ENCODE measurements at regions not wholly inside any gene's neighbourhood (a gene's known extent, or its start where the extent isn't known, plus 50 kb on each side); places are given as distances from the start of the nearest gene placed in this dataset.
A peak's percentile ranks its signal among the peaks of the same experiment; 100 is the strongest.

DNA sequence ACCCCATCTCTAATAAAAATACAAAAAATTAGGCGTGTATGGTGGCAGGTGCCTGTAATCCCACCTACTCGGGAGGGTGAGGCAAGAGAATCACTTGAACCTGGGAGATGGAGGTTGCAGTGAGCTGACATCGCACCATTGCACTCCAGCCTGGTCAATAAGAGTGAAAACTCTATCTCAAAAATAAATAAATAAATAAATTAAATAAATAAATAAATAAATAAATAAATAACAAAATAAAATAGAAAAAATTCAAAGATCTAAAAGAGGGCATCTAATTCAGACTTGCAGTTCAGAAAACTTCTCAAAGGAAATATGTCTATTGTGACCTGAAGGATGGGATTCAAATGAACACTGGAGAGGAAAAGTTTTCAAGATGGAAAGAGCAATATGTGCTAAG lies 1085.1 kb downstream of the SORCS3 start:
- no peak for DNase-seq (ENCODE audit: low spot score)

DNA sequence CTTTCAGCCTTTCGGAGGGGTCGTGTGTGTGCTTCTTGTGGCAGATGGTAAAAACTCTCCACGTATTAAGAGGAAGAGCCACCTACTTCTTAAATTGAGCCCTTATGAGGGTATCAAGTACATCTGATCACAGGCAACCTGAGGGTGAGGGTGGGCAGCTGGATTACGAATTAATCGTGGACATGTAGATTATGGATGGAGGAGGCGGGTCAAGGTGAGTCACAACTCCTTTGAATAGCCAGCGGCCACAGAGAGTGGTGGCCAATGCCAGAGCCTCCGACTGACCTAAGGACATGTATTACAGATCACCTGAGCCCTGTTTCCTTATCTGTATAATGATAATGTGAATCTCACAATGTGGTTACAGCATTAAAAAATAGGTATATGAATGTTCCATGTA lies 1083.9 kb downstream of the SORCS3 start:
- no peak for DNase-seq (ENCODE audit: low spot score)

DNA sequence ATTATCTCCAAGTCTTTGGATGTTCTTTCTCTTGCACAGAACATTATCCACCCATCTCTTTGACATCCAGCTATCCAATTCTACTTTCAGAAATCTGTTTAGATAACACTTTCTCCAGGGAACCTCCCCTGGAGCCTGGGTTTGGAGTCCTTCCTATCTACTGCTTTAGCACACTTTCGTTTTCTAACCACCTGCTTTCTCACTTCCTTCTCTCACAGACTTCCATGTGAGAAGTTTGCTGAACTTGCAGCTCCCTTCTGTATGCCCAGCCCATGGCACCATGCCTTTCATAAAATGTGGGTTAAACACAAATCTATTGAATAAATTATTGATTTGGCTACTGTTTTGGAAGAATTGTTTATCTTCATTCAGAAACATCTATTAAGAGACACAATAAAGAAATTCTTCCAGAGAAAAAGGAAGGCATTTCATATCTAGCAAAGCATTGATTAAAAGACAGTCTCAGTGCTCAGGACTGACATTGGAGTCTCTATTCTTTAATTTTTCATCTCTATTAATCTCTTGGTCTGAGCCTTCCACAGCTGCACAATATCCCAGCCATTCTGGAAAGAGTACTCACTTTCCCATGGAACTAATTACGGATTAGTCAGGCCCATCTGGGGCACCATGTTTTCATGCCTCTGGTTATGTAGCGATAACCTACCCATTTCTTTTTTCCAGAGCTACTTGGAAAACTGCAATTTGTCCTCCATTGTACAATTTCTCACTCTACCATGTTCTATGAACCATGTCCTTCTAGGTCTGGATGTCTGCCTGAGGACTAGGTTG lies 1077.3 kb downstream of the SORCS3 start:
- no peak for DNase-seq (ENCODE audit: low spot score)

DNA sequence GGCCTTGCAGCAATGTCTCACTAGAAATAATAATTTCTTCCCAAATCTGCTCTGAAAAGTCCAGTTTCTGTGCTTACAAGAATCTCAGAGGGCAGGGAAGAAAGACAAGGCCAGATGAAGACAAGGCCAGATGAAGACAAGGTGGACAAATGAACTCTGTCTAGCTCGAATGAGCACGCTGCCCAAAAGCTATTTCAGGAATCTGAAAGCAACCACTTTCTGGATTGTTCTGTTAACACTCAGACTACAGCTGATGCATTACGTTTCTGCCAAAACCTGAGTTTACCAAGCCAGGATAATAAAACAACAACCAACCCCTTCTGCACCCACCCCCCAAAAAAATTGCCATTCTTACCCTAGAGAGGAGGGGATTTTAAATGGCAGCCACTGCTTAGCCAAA lies 1073.6 kb downstream of the SORCS3 start:
- DNase-seq (ENCODE audit: low spot score), result peak; percentile 51

DNA sequence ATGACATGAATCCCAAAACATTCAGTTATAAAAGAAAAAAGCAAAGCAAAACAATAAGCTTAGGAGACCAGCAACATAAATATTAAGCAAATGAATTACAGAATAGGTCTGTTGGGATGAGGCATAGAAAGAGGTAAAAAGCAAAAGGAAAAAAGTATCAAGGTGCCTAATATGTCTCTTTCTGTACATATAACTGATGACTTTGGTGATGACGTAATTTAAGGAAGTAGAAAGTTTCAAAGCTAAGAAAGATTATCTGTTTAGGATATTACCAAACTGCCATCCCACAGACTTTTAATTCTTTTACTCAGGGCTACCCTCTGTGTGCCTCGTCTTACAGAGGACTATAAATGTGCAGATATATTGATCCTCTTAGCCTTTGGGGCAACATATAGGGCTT lies 1066.5 kb downstream of the SORCS3 start:
- no peak for DNase-seq (ENCODE audit: low spot score)

DNA sequence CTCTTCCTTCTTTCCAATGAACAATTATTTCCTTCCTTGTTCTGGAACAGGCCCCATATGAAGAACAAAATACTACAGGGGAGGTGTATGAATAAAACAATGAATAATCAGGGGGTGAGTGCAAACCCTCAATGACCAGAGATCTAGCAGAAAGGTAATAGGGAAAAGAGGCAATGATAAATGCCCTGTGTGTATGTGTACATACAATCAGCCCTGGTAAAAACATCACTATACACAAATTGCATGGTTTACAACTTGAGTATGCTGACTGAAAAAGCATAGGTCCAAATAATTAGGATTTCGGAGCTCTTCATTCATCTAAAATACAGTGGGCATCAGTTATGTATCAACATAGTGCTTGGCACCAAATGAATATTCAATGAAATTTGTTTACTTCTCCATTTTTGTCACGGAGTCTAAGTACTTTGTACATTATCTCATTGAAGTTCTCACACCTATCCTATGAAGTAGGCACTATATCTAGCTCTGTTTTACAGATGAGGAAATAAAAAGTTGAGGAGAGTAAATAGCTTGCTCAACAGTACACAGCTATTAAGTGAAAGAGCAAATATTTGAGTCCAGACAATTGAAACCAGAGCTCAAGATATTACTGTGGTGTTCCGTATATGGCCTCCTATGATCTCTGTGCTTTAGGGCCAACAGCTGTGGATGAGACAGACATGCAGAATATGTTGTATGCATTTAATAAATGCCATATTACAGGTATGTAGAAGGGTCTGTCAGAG lies 1065.4 kb downstream of the SORCS3 start:
- DNase-seq (ENCODE audit: low spot score), result no peak

DNA sequence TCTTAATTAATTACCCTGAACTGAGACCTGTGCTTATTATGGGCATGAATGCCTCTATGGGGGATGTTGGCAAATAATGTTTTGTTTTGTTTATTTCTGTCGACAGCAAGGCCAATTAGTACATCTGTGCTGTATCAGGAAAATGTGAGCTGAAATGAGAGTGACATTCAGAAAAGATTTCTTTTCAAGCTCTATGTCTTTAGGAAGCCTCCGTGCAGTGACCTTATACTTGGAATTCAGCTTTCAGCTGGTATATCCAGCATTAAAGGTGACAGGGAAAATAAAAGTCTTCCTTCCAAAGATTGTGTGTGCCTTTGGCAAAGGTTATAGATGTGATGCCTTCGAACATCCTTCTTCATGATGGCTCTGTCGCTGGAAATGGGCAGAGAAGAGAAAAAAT lies 1061.1 kb downstream of the SORCS3 start:
- DNase-seq (ENCODE audit: low spot score), result no peak

DNA sequence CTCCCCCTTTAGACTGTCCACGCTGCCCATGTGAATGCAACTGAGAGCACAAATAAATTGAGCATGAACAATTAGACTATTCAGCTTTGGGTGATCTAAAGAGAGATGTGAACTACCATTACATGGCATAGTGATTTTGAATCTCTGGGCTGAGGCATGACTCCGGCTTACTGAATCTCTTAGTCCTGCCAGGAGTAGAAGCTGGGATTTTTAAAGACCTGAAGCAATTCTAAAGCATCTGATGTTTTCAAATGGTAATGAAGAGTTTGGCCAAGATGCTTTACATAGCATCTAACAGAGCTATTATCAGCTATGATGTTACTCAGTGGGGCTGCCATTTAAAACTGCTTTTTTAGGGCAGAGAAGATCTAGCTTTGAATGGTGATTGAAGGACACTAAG lies 1059.1 kb downstream of the SORCS3 start:
- no peak for DNase-seq (ENCODE audit: low spot score)

DNA sequence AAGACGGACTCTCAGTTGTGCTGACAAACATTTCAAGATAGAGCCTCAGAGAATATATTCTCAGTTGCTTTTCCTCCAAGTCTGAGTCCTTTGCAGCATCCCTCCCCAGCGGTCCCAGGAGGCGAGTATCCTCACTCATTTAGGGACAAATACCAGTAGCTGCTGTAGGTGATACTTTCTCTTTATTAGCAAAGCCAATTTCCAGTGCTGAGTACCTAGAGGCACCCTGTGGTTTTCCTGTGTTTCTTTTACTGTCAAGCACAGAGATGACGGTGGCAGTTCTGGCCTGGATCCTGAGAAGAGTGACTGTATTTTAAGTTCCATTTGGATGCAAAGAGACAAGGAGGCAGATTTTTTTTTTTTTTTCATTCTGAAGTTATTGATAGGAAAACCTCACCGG lies 1058.4 kb downstream of the SORCS3 start:
- no peak for DNase-seq (ENCODE audit: low spot score)

DNA sequence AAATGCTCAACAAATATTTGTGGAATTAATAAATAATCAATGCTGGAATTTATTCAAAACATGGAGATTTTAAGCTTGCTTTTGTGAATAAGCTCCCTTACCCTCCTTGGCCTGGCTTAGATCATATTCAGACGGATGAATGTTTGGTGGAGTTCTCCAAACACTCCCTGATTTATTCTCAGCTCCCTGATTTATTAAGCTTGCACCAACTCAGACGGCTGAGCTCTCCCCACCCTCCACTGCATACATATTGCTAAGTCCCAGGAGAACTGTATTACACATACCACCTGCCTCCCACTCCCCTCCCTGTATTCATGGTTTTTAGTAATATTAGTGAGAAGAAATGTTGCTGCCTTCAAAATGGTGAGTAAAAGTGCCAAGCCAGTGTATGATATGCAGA lies 1057.5 kb downstream of the SORCS3 start:
- DNase-seq (ENCODE audit: low spot score), result no peak

DNA sequence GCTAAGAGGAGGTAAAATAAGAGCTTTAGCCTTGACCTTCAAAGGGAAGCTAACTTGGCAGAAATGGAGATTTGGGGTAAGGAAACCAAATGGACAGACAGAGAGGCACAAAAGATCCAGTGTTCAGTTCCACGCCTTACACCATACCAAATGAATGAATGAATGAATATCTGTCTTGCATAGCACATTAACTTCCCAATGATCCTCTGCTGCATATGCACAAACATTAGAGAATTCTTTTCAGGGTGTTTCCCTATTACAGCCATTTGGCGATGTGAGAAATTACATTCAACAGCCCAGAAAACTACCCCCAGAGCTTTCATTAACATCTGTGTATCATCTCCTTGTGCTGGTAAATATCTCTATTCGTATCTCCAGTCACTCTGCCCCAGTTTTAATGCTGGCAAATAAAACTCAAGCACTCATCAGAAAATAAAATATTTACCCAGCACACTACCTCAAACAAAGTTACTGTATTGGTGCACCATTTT lies 1056.2 kb downstream of the SORCS3 start:
- DNase-seq (ENCODE audit: low spot score), result no peak

DNA sequence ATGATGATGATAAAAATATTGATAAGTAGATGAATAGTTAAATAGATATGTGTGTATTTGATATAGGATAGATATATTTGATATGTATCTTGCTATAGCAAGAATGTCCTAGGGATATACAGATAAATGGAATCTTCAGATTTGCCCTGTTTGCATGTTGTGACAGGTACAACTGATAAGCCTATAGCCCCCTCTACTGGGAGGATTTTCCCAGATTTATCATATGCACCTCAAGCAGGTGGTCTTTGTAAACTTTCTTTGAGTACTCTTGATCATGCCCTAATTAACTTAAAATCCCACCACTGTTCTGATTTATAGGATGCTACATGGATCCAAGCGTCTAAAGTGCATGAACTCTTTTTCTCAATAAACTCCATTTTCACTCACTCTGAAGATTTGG lies 1050.7 kb downstream of the SORCS3 start:
- peak; percentile 56 for DNase-seq (ENCODE audit: low spot score)

DNA sequence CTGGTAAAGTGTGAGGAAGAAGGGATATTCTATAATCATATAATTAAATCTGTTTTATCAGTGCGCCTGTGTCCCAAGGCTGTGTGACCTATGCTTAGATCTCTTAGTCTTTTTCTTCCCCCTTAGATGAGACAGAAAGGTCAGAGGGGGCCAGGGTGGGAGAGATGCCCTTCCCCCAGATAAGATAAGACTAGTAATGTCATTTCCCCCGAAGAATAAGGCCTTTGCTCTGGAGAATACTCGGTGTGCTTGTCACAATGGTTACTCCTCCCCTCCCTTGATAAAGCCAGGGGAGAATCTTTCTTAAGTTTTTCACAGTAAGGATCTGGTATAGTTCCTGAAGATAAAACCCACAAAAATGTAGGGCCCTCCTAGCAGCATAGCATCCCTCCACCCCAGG lies 1041.8 kb downstream of the SORCS3 start:
- DNase-seq (ENCODE audit: low spot score), result no peak

DNA sequence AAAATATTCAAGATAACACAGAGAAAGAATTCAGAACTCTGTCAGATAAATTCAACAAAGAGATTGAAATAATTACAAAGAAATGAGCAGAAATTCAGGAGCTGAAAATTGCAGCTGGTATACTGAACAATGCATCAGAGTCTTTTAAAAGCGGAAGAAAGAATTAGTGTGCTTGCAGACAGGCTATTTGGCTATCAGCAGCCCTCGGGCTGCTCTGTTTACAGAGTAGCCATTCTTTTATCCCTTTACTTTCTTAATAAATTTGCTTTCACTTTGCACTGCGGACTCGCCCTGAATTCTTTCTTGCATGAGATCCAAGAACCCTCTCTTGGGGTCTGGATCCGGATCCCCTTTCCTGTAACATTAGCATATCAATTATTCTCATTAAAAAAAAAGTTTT lies 1040.0 kb downstream of the SORCS3 start:
- DNase-seq (ENCODE audit: low spot score), result no peak

DNA sequence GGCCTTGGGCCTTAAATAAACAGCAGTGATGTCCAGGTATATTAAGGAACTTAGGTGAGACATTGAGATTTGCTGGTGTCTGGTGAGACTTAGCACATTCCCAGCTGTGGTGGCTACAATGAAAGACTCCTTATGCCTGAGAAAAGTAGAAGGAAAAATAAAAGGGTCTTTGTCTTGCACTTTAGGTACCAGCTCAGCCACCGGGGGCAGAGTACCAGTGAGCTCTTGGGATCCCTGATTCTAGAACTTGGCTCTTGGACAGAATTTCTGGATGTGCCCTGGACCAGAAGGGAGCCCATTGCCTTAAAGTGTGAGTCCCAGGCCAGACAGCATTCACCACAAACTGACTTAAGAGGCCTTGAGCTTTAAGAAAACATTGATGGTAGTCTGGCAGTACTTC lies 1038.7 kb downstream of the SORCS3 start:
- DNase-seq (ENCODE audit: low spot score), result no peak

DNA sequence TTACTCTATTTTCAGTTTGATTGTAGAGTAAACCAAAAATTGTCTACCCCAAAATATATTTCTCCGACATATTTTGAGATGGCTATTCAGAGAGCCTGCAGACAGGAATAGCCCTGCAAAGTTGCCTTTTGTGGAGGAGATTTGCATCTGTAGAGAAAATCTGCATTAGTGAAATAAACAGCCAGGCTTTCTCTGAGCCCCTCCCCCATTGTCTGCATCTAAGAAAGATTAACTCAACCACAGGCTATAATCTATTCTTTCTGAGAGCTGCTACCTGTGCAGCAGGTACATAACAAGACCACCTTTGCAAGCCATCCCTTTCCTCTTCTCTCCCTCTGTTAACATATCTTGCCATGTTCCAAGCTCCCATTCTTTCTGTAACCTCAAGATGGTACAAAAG lies 1034.2 kb downstream of the SORCS3 start:
- DNase-seq (ENCODE audit: low spot score), result no peak

DNA sequence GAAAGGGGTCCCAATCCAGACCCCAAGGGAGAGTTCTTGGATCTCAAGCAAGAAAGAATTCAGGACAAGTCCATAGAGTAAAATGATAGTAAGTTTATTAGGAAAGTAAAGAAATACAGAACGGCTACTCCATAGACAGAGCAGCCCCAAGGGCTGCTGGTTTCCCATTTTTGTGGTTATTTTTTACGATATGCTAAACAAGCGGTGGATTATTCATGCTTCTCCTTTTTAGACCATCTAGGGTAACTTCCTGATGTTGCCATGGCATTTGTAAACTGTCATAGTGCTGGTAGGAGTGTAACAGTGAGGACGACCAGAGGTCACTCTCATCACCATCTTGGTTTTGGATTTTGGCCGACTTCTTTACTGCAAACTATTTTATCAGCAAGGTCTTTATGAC lies 1033.4 kb downstream of the SORCS3 start:
- DNase-seq (ENCODE audit: low spot score), result no peak

DNA sequence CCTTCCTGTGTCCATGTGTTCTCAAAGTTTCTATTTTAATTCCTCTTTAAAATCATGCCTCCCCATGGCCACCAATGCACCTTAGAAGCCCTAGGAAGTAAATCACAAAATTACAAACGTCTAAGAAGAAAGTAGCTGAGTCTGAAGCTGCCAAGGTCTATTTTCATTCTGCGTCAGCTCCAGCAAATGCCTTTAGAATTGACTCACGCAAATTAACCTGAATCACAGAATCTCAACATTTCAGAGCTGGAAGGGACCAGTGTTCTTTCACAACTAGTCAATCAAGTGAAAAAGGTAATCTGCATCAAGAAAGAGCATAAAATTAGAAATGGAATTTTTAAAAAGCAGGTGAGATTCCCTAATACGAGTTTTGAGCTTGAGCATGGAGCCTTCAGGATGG lies 1017.6 kb downstream of the SORCS3 start:
- DNase-seq (ENCODE audit: low spot score), result no peak

DNA sequence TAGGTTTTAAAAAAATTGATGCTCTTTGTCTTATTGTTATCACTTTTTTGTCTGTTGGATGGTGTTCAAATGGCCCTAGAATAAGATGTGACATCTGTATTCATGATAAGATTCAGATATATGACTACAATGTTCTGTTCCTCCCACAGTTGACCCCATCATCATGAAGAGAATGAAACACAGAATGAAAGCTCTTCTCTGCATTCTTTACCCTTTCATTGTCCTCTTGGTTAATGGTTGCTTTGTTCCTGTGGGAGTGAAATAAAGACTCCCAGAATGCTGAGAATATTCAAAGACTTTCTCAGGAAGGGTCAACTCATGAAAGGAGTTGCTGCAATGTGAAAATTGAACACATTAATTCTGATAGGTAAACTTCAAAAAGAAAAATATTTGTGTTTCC lies 1015.8 kb downstream of the SORCS3 start:
- no peak for DNase-seq (ENCODE audit: low spot score)

DNA sequence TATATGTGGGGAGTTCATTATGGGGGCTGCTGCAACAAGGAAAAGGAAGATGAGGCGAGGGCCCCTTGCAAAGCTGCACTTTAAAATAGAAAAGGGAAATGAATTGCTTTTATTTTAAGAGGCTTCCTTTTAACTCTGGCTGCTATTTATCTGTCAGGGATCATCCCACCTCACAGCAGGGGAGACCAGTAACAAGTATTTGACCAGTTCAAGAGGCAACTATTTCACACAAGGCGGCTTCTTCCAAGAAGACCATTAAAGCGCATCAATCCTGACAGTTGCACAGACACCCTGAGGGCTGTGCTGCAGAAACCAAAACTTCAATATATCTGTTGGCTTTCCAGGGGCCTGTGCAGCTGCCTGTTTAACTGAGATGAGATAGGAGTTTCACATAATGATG lies 1009.2 kb downstream of the SORCS3 start:
- DNase-seq (ENCODE audit: low spot score), result no peak

DNA sequence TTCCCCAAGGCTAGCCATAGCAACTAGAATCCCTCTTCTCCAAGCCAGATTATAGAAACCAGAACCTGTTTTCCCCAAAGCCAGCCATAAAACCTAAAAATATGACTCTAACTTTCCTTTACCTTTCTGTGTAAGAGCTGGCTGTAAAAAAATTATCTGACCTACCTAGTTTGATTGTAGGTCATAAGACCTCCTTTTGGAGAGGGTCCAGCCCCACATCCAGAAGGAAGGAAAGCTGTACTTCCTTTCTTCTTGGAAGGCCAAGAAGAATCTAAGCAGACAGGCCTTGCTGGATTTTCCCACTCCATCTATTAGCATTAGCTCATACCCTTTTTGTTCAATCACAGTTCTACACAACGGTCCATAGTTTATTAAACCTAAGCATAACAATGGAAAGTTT lies 1006.3 kb downstream of the SORCS3 start:
- no peak for DNase-seq (ENCODE audit: low spot score)

DNA sequence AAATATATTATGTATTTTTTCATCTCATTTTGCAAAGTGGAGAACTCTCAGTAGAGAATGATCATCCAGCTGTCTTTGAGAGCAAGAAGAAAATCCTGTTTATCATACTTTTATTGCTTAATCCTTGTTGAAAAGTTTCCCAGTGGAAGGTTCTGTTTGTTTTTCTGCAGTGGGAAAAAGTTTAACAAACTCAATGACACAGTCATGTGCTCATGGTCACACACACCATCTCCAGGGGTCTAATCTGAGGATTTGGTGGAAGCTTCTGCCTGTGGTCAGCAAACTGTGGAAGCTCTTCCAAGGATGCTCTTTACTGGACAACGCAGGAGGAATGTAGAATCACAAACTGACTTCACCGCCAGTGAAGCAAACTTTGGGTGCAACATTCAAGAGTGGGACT lies 1003.9 kb downstream of the SORCS3 start:
- DNase-seq (ENCODE audit: low spot score), result no peak

DNA sequence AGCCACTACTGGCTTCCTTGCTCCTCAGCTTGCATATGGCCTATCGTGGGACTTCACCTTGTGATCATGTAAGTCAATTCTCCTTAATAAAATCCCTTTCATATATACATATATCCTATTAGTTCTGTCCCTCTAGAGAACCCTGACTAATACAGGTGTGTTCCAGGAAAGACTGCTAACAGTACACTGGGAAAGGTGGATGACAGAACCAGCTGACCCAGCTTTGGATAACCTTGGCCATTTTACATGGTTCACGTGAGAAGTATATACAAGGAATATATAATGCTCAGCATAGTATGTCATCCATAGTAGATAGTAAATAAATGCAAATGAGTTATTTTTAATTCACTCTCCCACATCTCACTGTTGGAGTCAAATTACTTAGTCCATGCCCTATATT lies 1003.5 kb downstream of the SORCS3 start:
- no peak for DNase-seq (ENCODE audit: low spot score)

DNA sequence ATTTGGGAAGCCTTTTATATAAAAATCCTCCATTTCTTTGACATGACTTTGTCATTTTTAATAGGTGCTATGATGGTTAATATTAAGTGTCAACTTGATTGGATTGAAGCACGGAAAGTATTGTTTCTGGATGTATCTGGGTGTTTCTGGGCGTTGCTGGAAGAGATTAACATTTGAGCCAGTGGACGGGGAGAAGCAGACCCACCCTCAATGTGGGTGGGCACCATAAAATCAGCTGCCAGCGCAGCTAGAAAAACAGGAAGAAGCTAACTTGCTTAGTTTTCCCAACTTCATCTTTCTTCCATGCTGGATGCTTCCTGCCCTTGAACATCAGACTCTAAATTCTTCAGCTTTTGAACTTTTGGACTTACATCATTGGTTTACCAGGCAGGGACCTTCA lies 1003.0 kb downstream of the SORCS3 start:
- DNase-seq (ENCODE audit: low spot score), result no peak
